HG02970 (cell line): ENCODE measurements at regions not wholly inside any gene's neighbourhood (a gene's known extent, or its start where the extent isn't known, plus 50 kb on each side); places are given as distances from the start of the nearest gene placed in this dataset.
"Not testable (repeated sequence)": the region's sequence is repeated elsewhere in the genome, so short reads cannot be mapped to it uniquely, and the experiment has no call there.

Source experiments
- ATAC-seq: cut with Tn5 transposase; IDR thresholded peaks from one replicate; pipeline ENCODE4 v1.9.1; 2021; ENCODE audit warnings: mild to moderate bottlenecking, moderate library complexity, moderate number of reproducible peaks; ENCODE audit not compliant: unreplicated experiment, low FRiP score

DNA sequence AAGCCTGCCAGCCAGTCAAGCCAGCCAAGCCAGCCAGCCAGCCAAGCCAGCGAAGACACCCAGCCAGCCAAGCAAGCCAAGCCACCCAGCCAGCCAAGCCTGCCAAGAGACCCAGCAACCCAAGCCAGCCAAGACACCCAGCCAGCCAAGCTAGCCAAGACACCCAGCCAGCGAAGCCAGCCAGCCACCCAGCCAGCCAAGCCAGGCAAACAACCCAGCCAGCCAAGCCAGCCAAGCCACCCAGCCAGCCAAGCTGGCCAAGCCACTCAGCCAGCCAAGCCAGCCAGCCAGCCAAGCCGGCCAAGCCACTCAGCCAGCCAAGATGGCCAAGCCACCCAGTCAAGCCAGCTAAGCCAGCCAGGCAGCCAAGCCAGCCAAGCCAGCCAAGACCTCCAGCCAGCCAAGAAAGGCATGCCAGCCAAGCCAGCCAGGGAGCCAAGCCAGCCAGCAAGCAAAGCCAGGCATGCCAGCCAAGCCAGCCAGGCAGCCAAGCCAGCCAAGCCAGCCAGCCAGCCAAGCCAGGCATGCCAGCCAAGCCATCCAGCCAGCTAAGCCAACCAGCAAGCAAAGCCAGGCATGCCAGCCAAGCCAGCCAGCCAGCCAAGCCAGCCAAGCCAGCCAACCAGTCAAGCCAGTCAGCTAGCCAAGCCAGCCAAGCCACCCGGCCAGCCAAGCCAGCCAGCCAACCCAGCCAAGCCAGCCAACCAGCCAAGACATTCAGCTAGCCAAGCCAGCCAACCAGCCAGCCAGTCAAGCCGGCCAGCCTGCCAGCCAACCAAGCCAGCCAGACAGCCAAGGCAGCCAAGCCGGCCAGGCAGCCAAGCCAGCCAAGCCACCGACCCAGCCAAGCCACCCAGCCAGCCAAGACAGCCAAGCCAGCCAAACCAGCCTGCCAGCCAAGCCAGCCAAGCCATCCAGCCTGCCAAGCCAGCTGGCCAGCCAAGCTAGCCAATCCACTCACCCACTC is 323.8 kb upstream of the PLGLB2 start:
- ATAC-seq: not testable (repeated sequence)

DNA sequence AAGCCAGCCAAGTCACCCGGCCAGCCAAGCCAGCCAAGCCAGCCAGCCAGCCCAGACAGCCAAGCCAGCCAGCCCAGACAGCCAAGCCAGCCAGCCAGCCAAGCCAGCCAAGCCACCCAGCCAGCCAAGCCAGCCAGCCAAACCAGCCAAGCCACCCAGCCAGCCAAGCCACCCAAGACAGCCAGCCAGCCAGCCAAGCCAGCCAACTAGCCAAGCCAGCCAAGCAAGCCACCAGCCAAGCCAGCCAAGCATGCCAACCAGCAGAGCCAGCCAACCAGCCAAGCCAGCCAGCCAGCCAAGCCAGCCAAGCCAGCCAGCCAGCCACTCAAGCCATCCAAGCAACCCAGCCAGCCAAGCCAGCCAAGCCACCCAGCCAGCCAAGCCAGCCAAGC is 323.1 kb upstream of the PLGLB2 start:
- not testable (repeated sequence) for ATAC-seq

DNA sequence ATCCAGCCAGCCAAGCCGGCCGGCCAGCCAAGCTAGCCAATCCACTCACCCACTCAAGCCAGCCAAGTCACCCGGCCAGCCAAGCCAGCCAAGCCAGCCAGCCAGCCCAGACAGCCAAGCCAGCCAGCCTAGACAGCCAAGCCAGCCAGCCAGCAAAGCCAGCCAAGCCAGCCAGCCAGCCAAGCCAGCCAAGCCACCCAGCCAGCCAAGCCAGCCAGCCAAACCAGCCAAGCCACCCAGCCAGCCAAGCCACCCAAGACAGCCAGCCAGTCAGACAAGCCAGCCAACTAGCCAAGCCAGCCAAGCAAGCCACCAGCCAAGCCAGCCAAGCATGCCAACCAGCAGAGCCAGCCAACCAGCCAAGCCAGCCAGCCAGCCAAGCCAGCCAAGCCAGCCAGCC is 322.7 kb upstream of the PLGLB2 start:
- ATAC-seq: not testable (repeated sequence)

DNA sequence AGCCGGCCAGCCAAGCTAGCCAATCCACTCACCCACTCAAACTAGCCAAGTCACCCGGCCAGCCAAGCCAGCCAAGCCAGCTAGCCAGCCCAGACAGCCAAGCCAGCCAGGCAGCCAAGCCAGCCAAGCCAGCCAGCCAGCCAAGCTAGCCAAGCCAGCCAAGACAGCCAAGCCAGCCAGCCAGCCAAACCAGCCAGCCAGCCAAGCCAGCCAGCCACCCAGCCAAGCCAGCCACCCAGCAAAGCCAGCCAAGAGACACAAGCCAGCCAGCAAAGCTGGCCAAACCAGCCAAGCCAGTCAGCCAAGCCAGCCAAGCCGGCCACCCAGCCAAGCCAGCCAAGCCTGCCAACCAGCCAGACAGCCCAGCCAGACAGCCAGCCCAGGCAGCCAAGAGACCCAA is 322.2 kb upstream of the PLGLB2 start:
- ATAC-seq: not testable (repeated sequence)

DNA sequence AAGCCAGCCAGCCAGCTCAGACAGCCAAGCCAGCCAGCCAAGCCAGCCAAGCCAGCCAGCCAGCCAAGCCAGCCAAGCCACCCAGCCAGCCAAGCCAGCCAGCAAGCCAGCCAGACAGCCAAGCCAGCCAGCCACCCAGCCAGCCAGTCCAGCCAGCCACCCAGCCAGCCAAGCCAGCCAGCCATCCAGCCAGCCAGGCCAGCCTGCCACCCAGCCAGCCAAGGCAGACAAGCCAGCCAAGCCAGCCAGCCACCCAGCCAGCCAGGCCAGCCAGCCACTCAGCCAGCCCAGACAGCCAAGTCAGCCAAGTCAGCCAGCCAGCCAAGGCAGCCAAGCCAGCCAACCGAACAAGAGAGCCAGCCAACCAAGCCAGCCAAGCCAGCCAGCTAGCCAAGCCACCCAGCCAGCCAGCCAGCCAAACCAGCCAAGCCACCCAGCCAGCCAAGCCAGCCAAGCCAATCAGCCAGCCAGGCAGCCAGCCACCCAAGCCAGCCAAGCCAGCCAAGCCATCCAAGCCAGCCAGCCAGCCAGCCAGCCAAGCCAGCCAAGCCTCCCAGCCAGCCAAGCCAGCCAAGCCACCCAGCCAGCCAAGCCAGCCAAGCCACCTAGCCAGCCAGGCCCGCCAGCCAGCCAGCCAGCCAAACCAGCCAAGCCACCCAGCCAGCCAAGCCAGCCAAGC is 319.3 kb upstream of the PLGLB2 start:
- not testable (repeated sequence) for ATAC-seq

DNA sequence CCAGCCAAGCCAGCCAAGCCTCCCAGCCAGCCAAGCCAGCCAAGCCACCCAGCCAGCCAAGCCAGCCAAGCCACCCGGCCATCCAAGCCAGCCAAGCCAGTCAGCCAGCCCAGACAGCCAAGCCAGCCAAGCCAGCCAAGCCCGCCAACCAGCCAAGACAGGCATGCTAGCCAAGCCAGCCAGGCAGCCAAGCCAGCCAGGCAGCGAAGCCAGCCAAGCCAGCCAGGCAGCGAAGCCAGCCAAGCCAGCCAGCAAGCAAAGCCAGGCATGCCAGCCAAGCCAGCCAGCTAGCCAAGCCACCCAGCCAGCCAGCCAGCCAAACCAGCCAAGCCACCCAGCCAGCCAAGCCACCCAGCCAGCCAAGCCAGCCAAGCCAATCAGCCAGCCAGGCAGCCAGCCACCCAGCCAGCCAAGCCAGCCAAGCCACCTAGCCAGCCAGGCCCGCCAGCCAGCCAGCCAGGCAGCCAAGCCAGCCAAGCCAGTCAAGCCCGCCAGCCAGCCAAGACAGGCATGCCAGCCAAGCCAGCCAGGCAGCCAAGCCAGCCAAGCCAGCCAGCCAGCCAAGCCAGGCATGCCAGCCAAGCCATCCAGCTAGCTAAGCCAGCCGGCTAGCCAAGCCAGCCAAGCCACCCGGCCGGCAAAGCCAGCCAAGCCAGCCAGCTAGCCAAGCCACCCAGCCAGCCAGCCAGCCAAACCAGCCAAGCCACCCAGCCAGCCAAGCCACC is 318.5 kb upstream of the PLGLB2 start:
- not testable (repeated sequence) for ATAC-seq

DNA sequence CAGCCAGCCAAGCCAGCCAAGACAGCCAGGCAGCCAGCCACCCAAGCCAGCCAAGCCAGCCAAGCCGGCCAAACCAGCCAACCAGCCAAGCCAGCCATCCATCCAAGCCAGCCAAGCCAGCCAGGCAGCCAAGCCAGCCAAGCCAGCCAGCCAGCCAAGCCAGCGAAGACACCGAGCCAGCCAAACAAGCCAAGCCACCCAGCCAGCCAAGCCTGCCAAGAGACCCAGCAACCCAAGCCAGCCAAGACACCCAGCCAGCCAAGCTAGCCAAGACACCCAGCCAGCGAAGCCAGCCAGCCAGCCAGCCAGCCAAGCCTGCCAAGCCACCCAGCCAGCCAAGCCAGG is 318.0 kb upstream of the PLGLB2 start:
- ATAC-seq: not testable (repeated sequence)

DNA sequence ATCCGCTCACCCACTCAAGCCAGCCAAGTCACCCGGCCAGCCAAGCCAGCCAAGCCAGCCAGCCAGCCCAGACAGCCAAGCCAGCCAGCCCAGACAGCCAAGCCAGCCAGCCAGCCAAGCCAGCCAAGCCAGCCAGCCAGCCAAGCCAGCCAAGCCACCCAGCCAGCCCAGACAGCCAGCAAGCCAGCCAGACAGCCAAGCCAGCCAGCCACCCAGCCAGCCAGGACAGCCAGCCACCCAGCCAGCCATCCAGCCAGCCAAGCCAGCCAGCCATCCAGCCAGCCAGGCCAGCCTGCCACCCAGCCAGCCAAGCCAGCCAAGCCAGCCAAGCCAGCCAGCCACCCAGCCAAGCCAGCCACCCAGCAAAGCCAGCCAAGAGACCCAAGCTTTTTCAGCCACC is 316.8 kb upstream of the PLGLB2 start:
- ATAC-seq: not testable (repeated sequence)

DNA sequence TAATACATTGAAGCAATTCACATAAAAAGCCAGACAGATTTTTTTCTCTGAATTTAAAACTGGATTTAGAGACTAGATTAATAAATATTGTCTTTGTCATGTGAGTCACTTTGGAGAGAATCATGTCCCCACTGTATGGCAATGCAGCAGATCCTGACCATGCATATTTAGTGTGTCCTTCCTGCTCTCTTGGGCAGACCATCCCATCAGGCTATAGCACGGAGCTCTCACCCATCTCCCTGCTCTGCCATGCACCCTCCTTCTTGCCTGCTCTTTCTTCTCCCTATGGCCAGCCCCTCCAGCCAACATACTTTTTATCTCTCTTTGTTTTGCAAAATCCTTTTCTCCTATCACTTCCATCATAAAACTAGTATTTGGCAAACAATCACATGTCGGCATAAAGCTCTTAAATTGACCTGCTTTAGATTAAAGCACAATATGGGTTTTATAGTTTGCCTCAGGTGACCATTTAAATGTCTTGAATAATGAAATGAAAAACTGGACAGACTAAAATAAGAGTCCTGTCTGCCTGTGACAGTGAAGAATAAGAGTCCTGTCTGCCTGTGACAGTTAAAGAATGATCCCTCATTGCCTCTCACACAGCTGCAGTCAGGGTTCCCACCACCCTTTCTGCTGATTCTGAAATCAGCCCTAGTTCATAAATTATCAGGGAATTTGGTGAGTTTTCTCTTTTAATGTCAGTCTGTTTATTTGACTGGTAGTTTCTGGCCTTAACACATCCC is 315.0 kb upstream of the PLGLB2 start:
- ATAC-seq: not testable (repeated sequence)

DNA sequence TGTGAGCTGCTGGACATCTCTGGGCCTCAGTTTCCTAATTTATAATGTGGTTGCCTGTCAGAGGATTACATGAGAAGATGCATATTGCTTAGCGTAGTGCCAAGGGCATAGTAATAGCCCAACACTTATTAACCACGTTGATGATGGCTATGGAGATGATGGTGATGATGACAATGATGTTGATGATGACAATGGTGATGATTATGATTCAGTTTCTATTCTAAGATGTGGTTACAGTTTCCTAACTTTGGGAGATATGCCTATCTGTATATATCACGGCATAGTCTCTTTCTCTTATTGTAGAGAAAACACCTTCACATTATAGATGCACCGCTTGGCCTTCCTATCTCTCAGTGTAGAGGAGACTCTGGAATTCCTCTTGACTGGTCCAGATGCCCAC is 311.9 kb upstream of the PLGLB2 start:
- not testable (repeated sequence) for ATAC-seq

DNA sequence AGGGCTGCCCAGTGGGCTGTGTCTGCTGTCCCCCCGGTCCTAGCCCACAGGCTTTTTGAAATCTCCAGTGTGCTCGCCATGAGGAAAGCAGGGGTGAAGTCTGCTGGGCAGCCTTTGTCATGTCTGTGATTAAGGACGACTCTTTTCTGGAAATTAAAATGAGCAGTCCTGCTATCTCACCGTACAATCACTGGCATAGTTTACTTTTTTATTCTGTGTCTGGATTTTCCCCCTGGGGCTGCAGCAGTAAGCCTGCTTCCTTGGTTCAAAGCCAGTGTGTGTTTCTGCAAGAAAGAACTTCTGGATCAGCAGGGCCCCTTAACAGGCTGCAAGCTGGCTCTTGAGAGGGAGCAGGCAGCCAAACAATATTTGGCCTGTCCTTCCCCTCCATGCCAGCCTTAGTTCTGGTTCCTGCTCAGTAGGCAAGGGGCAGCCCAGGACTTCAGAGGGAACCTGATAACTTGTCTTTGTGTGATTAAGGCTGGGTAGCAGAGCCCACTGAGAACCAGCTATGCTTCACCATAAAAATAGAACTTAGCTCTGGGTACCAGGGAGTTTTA is 310.1 kb upstream of the PLGLB2 start:
- not testable (repeated sequence) for ATAC-seq

DNA sequence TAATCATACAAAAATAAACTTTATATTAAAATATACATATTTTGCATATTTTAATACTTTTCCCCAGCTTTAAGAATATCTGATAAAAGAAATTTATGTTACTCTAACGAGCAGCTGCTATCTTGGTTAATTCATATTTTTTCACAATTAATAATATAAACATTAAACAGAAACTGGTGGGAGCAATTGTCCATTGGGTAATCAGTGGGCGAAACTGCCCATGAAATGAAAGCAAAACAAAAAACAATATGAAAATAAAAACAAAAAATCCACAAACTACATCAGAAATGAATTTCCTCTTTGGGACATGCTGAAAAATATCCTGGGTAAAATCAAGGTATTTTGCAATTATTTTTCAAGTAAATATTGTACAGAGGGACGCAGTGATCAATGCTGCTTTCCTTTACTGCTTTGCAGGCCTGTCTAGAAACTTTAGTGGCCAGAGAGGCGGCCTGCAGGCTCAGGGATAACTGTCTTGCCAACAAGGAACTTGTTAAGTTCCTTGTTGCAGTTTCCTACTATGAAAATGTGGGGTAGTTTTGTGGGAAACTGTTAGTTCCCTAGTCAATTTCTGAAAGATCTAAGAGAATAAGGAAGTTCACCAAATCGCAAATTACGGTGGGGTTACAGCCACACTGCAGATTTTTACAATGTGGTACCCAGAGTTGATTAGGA is 309.0 kb upstream of the PLGLB2 start:
- ATAC-seq: not testable (repeated sequence)

DNA sequence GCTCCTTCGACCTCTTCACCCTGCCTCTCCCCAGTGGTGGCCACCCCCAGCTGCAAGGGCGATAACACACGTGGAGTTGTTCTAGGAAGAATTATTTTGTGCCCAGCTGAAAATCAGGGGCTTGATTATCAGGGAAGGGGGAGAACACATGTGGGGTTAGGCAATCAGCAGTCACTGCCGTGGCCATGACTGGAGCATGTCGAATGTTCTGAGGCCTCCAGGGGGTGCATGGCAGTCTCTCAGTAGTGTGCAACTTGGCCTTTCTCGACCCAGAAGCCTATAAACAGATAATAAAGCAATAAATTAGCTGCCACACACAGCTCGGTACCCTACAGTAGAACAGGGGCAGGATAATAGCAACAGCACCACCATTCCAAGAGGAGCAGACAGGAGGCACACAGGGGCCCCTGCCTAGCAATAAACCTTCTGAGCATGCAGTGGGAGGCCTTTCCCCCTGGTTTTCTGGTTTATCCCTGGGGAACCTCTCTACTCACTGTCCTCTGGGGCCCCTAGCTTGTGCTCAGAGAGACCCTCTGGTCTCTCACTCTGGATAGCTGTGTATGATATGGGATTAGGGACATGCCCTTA is 308.2 kb upstream of the PLGLB2 start:
- not testable (repeated sequence) for ATAC-seq

DNA sequence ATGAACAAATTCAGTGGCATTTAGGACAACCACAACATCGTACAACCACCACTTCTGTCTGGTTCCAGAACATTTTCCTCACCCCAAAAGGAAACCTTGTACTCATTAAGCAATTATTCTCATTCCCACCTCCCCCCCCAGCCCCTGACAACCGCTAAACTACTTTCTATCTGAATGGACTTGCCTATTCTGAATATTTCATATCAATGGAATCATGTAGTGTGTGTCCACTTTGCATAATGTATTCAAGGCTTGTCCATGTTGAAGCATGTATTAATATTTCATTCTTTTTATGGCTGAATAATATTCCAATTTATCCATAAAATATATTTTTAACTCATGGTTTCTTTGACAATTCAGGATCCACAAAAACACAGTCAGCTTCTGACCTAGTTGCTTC is 307.2 kb upstream of the PLGLB2 start:
- ATAC-seq: not testable (repeated sequence)

DNA sequence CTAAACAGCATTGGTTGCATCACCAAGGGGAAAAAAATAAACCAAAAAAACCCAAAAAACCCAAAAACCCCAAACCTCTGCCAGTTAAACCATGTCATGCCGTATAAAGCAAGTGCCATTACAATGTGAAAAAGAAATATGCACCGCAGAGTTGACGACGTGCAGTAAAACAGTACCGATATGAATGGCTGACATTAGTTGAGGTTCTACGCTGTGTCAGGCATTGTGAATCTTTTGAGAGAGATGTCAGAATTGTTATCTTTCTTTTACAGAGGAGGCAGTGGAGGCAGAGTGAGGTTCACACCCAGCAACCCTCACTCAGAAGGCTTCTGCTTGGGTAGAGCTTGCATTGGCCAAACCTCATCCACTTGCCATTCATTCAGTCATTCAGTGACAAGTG is 306.5 kb upstream of the PLGLB2 start:
- not testable (repeated sequence) for ATAC-seq

DNA sequence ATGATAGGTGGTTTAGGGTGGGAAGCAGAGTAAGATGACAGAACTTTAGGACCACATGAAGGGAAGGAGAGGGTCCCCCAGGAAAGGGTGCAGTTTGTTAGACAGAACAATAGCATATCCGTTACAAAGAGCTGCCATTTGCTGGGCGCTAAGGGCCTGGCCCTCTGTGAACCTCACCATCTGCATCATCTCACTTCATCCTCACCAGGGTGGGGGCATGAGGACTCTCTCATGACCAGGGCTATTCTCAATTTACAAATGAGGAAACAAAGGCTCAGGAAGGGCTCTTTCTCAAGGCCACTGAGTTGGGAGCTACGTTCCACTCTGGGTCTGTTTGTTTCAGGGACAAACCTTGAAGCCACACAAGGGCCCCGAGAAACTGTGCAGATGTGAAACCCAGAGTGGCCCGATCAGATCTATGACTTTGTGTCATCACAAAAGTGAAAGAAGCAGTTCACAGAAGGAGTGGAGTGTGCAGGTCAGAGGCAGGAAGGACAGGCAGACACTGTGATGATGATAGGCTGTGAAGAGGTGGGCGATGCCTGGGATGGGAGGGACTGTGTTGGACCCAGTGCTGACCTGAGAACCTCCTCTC is 304.8 kb upstream of the PLGLB2 start:
- peak; percentile 76 for ATAC-seq

DNA sequence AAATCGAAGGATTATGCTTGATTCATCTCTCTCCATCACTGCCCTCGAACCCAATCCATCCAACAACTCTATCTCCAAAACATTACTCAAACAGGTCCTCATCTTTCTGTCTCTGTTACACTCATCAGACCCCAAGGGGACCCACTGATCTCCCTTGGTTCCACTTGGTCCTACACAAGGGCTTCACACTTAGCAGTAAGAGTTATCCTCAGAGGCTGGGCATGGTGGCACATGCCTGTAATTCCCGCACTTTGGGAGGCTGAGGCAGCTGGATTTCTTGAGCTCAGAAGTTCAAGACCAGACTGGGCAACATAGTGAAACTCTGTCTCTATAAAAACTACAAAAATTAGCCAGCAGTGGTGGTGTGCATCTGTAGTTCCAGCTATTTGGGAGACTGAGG is 302.9 kb upstream of the PLGLB2 start:
- not testable (repeated sequence) for ATAC-seq

DNA sequence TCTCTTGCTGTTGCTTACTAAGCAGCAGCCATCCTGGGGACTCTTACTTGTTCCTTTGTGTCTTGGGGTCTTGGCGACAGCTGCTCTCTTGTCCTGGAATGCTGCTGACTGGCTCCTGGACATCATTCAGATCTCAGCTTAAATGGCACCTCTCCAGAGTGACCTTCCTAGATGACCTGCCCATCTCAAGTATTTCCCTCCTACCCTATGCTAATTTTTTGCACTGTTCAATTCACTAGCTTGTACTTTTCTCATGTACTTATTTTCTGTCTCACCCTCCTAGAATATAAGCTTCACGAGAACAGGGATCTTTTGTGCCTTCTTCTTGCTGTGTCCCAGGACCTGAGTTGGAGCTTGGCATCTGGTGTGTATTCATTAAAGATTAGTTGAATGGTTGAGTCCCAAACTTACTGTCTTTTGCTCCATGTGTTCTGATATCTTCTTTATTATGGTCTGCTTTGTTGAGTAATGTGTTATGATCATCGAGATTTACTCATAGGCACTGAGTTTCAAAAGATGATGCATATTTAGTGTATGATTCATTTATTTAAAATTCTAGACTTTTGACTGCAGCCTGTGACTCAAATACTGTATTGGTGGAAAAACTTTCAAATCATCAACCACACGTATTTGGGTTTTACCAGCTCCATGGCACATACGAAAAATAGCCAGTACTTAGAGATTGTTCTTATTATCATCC is 302.1 kb upstream of the PLGLB2 start:
- not testable (repeated sequence) for ATAC-seq
